HG03196 (cell line): ENCODE measurements at regions not wholly inside any gene's neighbourhood (a gene's known extent, or its start where the extent isn't known, plus 50 kb on each side); places are given as distances from the start of the nearest gene placed in this dataset.

ENCODE experiments used
- ATAC-seq: cut with Tn5 transposase; IDR thresholded peaks from one replicate; pipeline ENCODE4 v1.9.1; 2021; ENCODE audit not compliant: unreplicated experiment

DNA sequence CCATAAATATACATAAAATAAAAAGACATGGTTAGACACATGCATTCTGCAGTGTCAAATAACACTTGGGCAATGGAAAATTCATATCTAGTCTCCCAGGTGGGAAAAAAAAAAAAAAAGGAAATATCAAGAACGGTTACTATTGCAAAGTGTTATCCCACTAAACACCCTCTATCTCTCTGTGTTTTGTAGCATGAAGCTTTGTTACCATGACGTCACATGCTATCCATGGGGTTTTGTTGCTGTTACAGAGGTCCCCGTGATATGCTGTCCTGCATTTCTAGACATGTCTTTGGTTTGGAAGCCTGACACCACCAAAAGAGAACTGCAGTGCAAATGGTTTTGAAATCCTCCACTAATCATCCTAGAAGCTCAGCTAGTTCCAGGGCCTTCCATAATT, 50.7 kb upstream of the TLR3 start:
- ATAC-seq = no peak

DNA sequence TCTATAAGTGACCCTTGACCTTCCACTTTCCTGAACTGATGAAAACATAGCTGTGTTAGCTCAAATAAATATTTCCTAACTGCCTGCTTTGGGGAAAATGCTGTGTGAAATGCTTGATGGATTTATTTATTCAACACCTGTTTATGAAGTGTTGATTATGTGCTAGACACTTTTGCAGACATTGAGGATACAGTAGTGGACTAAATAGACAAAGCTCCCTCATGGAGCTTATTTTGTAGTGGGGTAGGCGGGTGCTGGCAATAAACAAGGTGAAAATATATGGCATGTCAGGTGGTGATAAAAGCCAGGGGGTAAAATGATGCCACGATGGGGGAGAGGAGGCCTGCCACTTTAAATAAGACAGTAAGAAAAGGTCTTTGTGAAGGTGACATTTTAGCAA, 50.2 kb upstream of the TLR3 start:
- no peak for ATAC-seq
